SK-N-SH treated with all-trans-retinoic acid at 6 μM for 48 hours (cell line): ENCODE measurements at regions not wholly inside any gene's neighbourhood (a gene's known extent, or its start where the extent isn't known, plus 50 kb on each side); places are given as distances from the start of the nearest gene placed in this dataset.

ENCODE experiments used
- ATAC-seq: fragments of 200-7000 bp; cut with Tn5 transposase; 3 replicates; pipeline ENCODE4 v1.9.1; 2020; ENCODE audit warnings: mild to moderate bottlenecking, moderate library complexity
- ARNTL ChIP-seq: fragments of 450-650 bp; formaldehyde crosslinking; IDR thresholded peaks from 2 replicates; pipeline ENCODE4 v1.5.0; 2020; ENCODE audit warnings: low read depth, mild to moderate bottlenecking, moderate library complexity, borderline replicate concordance
- BACH2 ChIP-seq: fragments of 250-450 bp; sonication (Bioruptor Pico); IDR thresholded peaks from 2 replicates; pipeline ENCODE4 v1.9.0; 2021; ENCODE audit warnings: mild to moderate bottlenecking, borderline replicate concordance
- CREB5 ChIP-seq: fragments of 250-450 bp; sonication (Bioruptor Pico); IDR thresholded peaks from 2 replicates; pipeline ENCODE4 v1.5.1; 2020; ENCODE audit warnings: low read depth, mild to moderate bottlenecking, moderate library complexity
- CSDC2 ChIP-seq: fragments of 250-450 bp; sonication (Bioruptor Pico); IDR thresholded peaks from 2 replicates; pipeline ENCODE4 v1.5.0; 2020; ENCODE audit warnings: mild to moderate bottlenecking, moderate library complexity
- ESRRG ChIP-seq: fragments of 250-450 bp; sonication (Bioruptor Pico); IDR thresholded peaks from 2 replicates; pipeline ENCODE4 v1.6.1; 2021; ENCODE audit warnings: mild to moderate bottlenecking
- GLIS3 ChIP-seq: fragments of 250-450 bp; sonication (Bioruptor Pico); IDR thresholded peaks from 2 replicates; pipeline ENCODE4 v1.5.0; 2020; ENCODE audit warnings: mild to moderate bottlenecking, moderate library complexity
- ISL1 ChIP-seq: fragments of 250-450 bp; sonication (Bioruptor Pico); IDR thresholded peaks from 2 replicates; pipeline ENCODE4 v2.1.2; 2022; ENCODE audit warnings: mild to moderate bottlenecking, moderate library complexity
- OSR1 ChIP-seq: fragments of 250-450 bp; sonication (Bioruptor Pico); IDR thresholded peaks from 2 replicates; pipeline ENCODE4 v1.8.0; 2022; ENCODE audit warnings: moderate library complexity, mild to moderate bottlenecking, inconsistent platforms
- PPARA ChIP-seq: fragments of 250-450 bp; sonication (Bioruptor Pico); IDR thresholded peaks from 2 replicates; pipeline ENCODE4 v1.5.0; 2020; ENCODE audit warnings: mild to moderate bottlenecking, borderline replicate concordance
- RARB ChIP-seq: fragments of 250-450 bp; sonication (Bioruptor Pico); IDR thresholded peaks from 2 replicates; pipeline ENCODE4 v1.8.0; 2021; ENCODE audit warnings: mild to moderate bottlenecking, moderate library complexity
- SNAI2 ChIP-seq: fragments of 250-450 bp; sonication (Bioruptor Pico); IDR thresholded peaks from 2 replicates; pipeline ENCODE4 v1.5.0; 2020; ENCODE audit warnings: mild to moderate bottlenecking, moderate library complexity
- TCF4 ChIP-seq: fragments of 250-450 bp; sonication (Bioruptor Pico); IDR thresholded peaks from 2 replicates; pipeline ENCODE4 v1.8.0; 2021; ENCODE audit warnings: mild to moderate bottlenecking, moderate library complexity, borderline replicate concordance
- TOX ChIP-seq: fragments of 250-450 bp; sonication (Bioruptor Pico); IDR thresholded peaks from 2 replicates; pipeline ENCODE4 v1.8.0; 2021; ENCODE audit warnings: mild to moderate bottlenecking, moderate library complexity, borderline replicate concordance
- ZC3H10 ChIP-seq: fragments of 250-450 bp; sonication (Bioruptor Pico); IDR thresholded peaks from 2 replicates; pipeline ENCODE4 v1.5.1; 2021; ENCODE audit warnings: mild to moderate bottlenecking, moderate library complexity
- ZFP3 ChIP-seq: fragments of 250-450 bp; sonication (Bioruptor Pico); IDR thresholded peaks from 2 replicates; pipeline ENCODE4 v1.5.0; 2020; ENCODE audit warnings: mild to moderate bottlenecking, moderate library complexity
- ZFP30 ChIP-seq: fragments of 450-650 bp; formaldehyde crosslinking; IDR thresholded peaks from 2 replicates; pipeline ENCODE4 v1.5.0; 2022; ENCODE audit warnings: mild to moderate bottlenecking, moderate library complexity
- ZNF565 ChIP-seq: fragments of 450-650 bp; formaldehyde crosslinking; conservative IDR thresholded peaks from 2 replicates; pipeline ENCODE4 v1.5.0; 2020; ENCODE audit warnings: low read depth, mild to moderate bottlenecking, moderate library complexity
- ZNF70 ChIP-seq: fragments of 450-650 bp; formaldehyde crosslinking; IDR thresholded peaks from 2 replicates; pipeline ENCODE4 v1.5.0; 2020; ENCODE audit warnings: mild to moderate bottlenecking, moderate library complexity
- ZNF8 ChIP-seq: fragments of 450-650 bp; formaldehyde crosslinking; IDR thresholded peaks from 2 replicates; pipeline ENCODE4 v1.5.0; 2020; ENCODE audit warnings: mild to moderate bottlenecking, moderate library complexity
- TF ChIP-seq, protein P1 (sequence below): fragments of 250-450 bp; sonication (Bioruptor Pico); IDR thresholded peaks from 2 replicates; pipeline ENCODE4 v1.5.1; 2021; ENCODE audit warnings: mild to moderate bottlenecking, moderate library complexity
- TF ChIP-seq, protein P2 (sequence below): fragments of 250-450 bp; sonication (Bioruptor Pico); IDR thresholded peaks from 2 replicates; pipeline ENCODE4 v1.8.0; 2021; ENCODE audit warnings: low read depth, mild to moderate bottlenecking, moderate library complexity, borderline replicate concordance
- TF ChIP-seq, protein P3 (sequence below): fragments of 250-450 bp; sonication (Bioruptor Pico); IDR thresholded peaks from 2 replicates; pipeline ENCODE4 v1.8.0; 2020; ENCODE audit warnings: mild to moderate bottlenecking, moderate library complexity, borderline replicate concordance

- no peak for TF ChIP-seq ZFP30
- no peak for TF ChIP-seq GLIS3 (CRISPR knock-in tag)
- TF ChIP-seq ISL1 (CRISPR knock-in tag) = no peak
- no peak for TF ChIP-seq ZNF70 (CRISPR knock-in tag)
- no peak for TF ChIP-seq ZFP3 (CRISPR knock-in tag)
- TF ChIP-seq ZNF8 (CRISPR knock-in tag) = no peak
- TF ChIP-seq, protein P1, sequence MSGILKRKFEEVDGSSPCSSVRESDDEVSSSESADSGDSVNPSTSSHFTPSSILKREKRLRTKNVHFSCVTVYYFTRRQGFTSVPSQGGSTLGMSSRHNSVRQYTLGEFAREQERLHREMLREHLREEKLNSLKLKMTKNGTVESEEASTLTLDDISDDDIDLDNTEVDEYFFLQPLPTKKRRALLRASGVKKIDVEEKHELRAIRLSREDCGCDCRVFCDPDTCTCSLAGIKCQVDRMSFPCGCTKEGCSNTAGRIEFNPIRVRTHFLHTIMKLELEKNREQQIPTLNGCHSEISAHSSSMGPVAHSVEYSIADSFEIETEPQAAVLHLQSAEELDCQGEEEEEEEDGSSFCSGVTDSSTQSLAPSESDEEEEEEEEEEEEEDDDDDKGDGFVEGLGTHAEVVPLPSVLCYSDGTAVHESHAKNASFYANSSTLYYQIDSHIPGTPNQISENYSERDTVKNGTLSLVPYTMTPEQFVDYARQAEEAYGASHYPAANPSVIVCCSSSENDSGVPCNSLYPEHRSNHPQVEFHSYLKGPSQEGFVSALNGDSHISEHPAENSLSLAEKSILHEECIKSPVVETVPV (CRISPR knock-in tag) = no peak
- no peak for TF ChIP-seq RARB
- TF ChIP-seq ESRRG = no peak
- no peak for ATAC-seq
Measured at GRCh38 chr5:84474126-84474525, 89.4 kb upstream of the EDIL3 start.

DNA sequence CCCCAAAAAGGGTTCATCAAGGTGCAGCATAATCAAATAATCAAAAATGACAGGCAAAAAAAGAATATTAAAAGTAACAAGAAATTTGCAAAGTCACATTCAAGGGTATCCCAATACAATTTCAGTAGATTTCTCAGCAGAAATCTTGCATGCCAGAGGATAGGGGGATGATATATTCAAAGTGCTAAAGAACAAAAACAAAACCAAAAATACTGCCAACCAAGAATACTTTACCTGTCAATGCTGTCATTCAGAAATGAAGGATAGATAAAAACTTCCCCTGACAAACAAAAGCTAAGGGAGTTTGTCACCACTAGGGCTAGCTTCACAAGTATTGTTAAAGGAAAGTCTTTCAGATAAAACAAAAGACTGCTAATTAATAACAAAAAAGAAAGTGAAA, 68.7 kb upstream of the EDIL3 start:
- ATAC-seq = no peak
- TF ChIP-seq TOX (CRISPR knock-in tag) (no peak), ZC3H10 (CRISPR knock-in tag) (no peak), ESRRG (no peak), CREB5 (CRISPR knock-in tag) (no peak), BACH2 (CRISPR knock-in tag) (no peak), SNAI2 (CRISPR knock-in tag) (no peak), GLIS3 (CRISPR knock-in tag) (no peak), ARNTL (no peak), ZNF565 (CRISPR knock-in tag) (no peak)
- TF ChIP-seq, protein P2, sequence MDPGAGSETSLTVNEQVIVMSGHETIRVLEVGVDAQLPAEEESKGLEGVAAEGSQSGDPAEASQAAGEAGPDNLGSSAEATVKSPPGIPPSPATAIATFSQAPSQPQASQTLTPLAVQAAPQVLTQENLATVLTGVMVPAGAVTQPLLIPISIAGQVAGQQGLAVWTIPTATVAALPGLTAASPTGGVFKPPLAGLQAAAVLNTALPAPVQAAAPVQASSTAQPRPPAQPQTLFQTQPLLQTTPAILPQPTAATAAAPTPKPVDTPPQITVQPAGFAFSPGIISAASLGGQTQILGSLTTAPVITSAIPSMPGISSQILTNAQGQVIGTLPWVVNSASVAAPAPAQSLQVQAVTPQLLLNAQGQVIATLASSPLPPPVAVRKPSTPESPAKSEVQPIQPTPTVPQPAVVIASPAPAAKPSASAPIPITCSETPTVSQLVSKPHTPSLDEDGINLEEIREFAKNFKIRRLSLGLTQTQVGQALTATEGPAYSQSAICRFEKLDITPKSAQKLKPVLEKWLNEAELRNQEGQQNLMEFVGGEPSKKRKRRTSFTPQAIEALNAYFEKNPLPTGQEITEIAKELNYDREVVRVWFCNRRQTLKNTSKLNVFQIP (CRISPR knock-in tag) = no peak
- TF ChIP-seq, all 23 proteins: peak for 0

DNA sequence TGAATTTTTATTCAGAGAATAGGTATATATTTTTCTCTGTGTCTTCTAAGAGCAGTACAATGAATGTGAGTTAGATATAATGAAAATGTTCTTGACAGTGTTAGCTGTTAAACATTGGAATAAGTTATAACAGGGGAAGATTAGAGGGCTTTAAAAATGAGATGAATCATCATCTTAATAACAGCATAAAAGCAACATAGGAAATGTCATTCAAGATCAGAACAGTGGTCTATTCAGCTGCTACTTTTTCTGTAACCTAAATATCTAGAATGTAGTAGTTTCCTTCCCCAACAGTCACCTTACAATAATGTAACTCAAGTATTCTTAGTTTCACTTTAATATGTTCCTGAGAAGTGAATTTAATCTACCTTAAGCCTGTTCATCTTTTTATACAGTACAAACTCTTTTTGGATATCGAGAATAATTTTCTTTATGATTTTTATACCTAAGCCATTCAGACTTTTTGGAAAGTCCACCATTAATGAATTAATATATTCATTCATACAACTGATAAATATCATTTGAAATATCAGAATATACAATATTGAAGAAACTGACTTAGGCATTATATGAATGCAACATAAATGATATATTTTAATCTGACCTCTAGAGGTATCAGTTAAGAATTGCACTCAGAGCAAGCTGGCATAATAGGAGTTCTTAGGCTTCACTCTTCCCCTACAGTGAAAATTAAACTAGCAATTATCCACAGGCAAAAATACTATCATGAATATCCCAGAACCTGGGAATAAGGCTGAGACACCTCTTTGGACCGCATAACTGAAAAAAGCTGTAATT, 66.1 kb upstream of the EDIL3 start:
- peak; percentile 82; the same call in 2 of the 3 replicates for ATAC-seq
- no peak for TF ChIP-seq ARNTL
- TF ChIP-seq, protein P1 (CRISPR knock-in tag) = no peak
- no peak for TF ChIP-seq GLIS3 (CRISPR knock-in tag)
- no peak for TF ChIP-seq RARB
- no peak for TF ChIP-seq ZC3H10 (CRISPR knock-in tag)
- TF ChIP-seq, protein P3, sequence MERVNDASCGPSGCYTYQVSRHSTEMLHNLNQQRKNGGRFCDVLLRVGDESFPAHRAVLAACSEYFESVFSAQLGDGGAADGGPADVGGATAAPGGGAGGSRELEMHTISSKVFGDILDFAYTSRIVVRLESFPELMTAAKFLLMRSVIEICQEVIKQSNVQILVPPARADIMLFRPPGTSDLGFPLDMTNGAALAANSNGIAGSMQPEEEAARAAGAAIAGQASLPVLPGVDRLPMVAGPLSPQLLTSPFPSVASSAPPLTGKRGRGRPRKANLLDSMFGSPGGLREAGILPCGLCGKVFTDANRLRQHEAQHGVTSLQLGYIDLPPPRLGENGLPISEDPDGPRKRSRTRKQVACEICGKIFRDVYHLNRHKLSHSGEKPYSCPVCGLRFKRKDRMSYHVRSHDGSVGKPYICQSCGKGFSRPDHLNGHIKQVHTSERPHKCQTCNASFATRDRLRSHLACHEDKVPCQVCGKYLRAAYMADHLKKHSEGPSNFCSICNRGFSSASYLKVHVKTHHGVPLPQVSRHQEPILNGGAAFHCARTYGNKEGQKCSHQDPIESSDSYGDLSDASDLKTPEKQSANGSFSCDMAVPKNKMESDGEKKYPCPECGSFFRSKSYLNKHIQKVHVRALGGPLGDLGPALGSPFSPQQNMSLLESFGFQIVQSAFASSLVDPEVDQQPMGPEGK = no peak
- TF ChIP-seq SNAI2 (CRISPR knock-in tag) = no peak
- no peak for TF ChIP-seq ZNF70 (CRISPR knock-in tag)
- TF ChIP-seq PPARA (CRISPR knock-in tag) = no peak
- no peak for TF ChIP-seq ISL1 (CRISPR knock-in tag)
- no peak for TF ChIP-seq ESRRG
- no peak for TF ChIP-seq OSR1 (CRISPR knock-in tag)
- TF ChIP-seq ZFP3 (CRISPR knock-in tag) = no peak
- no peak for TF ChIP-seq TCF4
- no peak for TF ChIP-seq CREB5 (CRISPR knock-in tag)
- no peak for TF ChIP-seq ZNF565 (CRISPR knock-in tag)
- TF ChIP-seq, protein P2 (CRISPR knock-in tag) = no peak
- no peak for TF ChIP-seq TOX (CRISPR knock-in tag)
- no peak for TF ChIP-seq CSDC2 (CRISPR knock-in tag)
- TF ChIP-seq, all 23 proteins: peak for 0
